ENCODE measurements at regions not wholly inside any gene's neighbourhood (a gene's known extent, or its start where the extent isn't known, plus 50 kb on each side); places are given as distances from the start of the nearest gene placed in this dataset.
A peak's percentile ranks its signal among the peaks of the same experiment; 100 is the strongest.

DNA sequence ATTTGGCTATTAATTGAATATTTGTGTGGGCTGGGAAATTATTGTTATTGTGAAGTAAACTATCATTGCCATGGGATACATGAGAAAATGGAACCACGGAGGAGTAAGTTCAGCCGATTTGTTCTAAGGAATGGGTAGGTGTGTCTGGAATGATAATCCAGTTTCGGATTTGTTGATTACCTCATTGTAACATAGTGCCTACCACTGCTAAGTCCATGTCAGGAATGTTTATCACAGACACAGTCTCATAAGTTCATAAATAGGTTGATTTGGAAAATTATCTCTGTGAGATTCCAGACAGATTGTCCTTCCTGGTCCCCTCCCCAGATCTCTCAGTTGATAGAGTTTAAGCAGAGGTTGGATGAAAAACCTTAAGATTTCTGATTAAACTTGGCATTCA lies 78.1 kb upstream of the MAST4 start:
- H3K4me3 Mint-ChIP-seq: no peak overlapping the region
- peaks cover 35% of the 10 kb centered on the region for H3K4me1 Mint-ChIP-seq
- peaks cover 10% of the 10 kb centered on the region for H3K36me3 Mint-ChIP-seq
- DNase-seq (ENCODE audit: low spot score in 2 of 2) (no peak), ATAC-seq (ENCODE audit: low read depth) (no peak)
- peaks cover 10% of the 10 kb centered on the region for H3K9me3 Mint-ChIP-seq
- no peaks in the 10 kb centered on the region for H3K27me3 Mint-ChIP-seq
- no peak overlapping the region for H3K27ac Mint-ChIP-seq

DNA sequence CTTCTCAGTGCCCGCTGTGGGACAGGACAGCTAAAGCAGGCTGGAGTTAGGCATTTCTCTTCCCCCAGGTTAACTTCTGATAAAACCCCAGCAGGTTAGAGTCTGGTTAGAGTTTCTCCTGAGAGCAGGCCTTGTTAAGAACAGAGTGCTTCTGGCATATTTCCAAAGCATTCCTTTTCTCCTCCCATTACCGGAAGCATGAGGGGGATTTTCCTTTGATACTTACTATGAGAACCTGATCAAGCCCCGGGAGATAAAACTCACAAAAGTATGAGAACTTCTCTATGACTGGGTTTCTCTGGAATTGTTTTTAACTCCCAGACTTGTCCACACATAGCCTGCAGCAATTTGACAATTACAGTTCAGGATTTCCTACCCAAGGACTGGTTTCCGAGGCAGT lies 77.4 kb upstream of the MAST4 start:
- Mint-ChIP-seq H3K27ac (no peak overlapping the region), H3K4me3 (no peak overlapping the region), H3K4me1 (peaks cover 30% of the 10 kb centered on the region), H3K9me3 (peaks cover 10% of the 10 kb centered on the region), H3K36me3 (peaks cover 10% of the 10 kb centered on the region), H3K27me3 (no peaks in the 10 kb centered on the region)
- DNase-seq (ENCODE audit: low spot score in 2 of 2) (no peak), ATAC-seq (ENCODE audit: low read depth) (no peak)

DNA sequence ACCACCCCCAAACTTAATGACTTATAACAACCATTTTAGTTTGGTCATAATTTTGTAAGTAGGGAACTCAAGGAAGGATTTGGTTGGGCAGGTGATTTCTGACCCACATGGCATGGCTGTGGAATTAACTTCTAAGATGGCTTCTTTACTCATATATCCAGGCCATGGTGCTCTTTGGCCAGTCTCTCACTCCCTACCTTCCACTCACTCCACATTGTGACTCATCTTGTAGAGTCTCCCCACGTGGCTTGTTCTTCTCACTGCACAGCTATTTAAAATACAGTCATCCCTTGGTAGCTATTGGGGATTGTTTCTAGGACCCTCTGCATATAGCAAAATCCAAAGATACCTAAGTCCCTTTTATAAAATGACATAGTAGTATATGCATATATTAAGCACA lies 76.6 kb upstream of the MAST4 start:
- H3K9me3 Mint-ChIP-seq: peaks cover 8% of the 10 kb centered on the region
- no peak for ATAC-seq (ENCODE audit: low read depth)
- H3K4me3 Mint-ChIP-seq: no peak overlapping the region
- no peak for DNase-seq (ENCODE audit: low spot score in 2 of 2)
- H3K27me3 Mint-ChIP-seq: no peaks in the 10 kb centered on the region
- H3K4me1 Mint-ChIP-seq: peaks cover 28% of the 10 kb centered on the region
- H3K36me3 Mint-ChIP-seq: peaks cover 10% of the 10 kb centered on the region
- no peak overlapping the region for H3K27ac Mint-ChIP-seq

DNA sequence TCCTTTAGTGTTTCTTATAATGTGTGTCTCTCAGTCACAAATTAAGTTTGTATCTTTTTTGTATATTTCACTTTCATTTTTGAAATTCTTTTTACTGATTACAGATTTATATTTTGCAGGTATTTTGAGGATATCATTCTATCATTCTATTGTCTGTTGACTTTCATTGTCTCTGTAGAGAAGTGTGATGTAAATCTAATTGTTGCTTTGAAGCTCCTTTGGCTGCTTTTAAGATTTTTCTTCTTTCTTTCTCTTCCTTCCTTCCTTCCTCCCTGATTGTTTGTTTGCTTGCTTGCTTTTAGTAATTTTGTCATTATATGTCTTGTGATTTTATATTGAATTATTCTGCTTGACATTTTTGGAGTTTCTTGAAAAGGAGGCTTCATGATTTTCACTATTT lies 75.3 kb upstream of the MAST4 start:
- ATAC-seq (ENCODE audit: low read depth) (no peak), DNase-seq (ENCODE audit: low spot score in 2 of 2) (no peak)
- Mint-ChIP-seq H3K4me3 (no peak overlapping the region), H3K36me3 (peaks cover 6% of the 10 kb centered on the region), H3K27ac (no peak overlapping the region), H3K27me3 (no peaks in the 10 kb centered on the region), H3K4me1 (peaks cover 19% of the 10 kb centered on the region), H3K9me3 (peaks cover 8% of the 10 kb centered on the region)

DNA sequence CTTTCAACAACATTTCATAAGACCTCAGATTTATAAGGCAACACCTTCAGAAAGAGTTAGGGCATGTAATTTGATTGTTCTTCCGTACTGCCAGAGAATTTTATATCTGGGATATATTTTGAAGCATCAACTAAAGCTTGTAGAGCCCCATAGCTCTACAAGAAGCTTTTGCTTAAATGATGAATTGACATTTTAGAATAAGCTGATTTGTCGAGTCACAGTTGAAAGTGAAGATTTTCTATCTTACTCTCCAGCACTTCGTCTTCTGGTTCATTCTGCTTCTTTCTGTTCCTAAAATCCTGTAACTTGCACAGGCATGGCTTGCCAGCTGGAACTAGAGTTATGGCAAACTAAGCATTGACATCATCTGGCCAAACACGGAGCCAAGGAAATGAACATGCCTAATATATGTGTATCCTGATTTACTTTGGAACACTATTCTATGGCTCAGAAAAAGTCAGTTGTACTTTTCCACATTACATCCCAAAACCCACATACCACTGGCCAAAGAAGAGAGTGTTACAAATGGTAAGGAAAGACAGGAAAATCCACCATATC lies 68.6 kb upstream of the MAST4 start:
- Mint-ChIP-seq H3K9me3 (peaks cover 3% of the 10 kb centered on the region), H3K36me3 (no peaks in the 10 kb centered on the region), H3K27me3 (no peaks in the 10 kb centered on the region), H3K4me3 (no peak overlapping the region), H3K27ac (no peak overlapping the region), H3K4me1 (peaks cover 13% of the 10 kb centered on the region)
- ATAC-seq (ENCODE audit: low read depth) (no peak), DNase-seq (ENCODE audit: low spot score in 2 of 2) (no peak)

DNA sequence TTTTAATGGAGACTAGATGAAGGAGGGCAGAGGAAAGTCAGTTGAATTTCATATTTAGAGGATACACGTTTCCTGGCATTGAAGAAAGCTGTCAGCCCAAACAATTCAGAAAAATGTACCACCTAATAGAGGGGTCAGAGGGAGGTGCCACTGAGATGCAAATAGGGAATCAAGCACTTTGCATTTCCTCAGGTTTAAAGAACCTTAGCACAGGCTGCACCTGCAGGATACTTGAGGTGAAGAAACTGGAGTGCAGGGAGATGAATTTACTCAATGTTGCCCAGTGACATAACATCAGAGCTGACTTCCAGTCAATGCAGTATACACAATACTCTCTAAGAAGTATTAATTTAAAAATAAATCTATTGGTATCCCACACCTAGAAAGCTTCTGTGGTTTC lies 67.0 kb upstream of the MAST4 start:
- H3K27ac Mint-ChIP-seq: no peak overlapping the region
- ATAC-seq (ENCODE audit: low read depth) (peak; percentile 53), DNase-seq (ENCODE audit: low spot score in 2 of 2) (no peak)
- H3K27me3 Mint-ChIP-seq: no peaks in the 10 kb centered on the region
- no peaks in the 10 kb centered on the region for H3K36me3 Mint-ChIP-seq
- peaks cover 13% of the 10 kb centered on the region for H3K4me1 Mint-ChIP-seq
- H3K9me3 Mint-ChIP-seq: peaks cover 3% of the 10 kb centered on the region
- no peak overlapping the region for H3K4me3 Mint-ChIP-seq

DNA sequence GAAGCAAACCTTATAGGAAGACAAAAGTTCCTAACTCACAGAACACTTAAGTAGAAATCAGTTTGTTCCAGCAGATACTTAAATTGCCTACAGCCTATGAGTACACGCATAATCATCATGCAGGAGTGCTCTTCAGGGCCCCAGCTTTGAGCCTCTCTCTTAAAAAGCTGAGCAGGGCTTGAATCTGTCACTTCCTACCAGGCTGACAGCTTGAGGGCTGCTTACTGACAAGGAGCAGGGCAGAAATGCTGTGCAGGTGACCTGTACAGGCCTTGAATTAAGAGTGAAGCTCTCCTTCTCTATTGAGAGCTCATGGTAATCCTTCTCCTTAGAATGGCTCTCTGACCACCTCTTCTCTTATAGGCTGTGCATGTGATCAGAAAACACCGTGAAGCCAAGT lies 66.5 kb upstream of the MAST4 start:
- ATAC-seq (ENCODE audit: low read depth) (no peak), DNase-seq (ENCODE audit: low spot score in 2 of 2) (no peak)
- peaks cover 3% of the 10 kb centered on the region for H3K9me3 Mint-ChIP-seq
- no peaks in the 10 kb centered on the region for H3K27me3 Mint-ChIP-seq
- no peak overlapping the region for H3K4me3 Mint-ChIP-seq
- peaks cover 10% of the 10 kb centered on the region for H3K4me1 Mint-ChIP-seq
- peak overlapping the region; percentile 21 for H3K27ac Mint-ChIP-seq
- H3K36me3 Mint-ChIP-seq: no peaks in the 10 kb centered on the region

DNA sequence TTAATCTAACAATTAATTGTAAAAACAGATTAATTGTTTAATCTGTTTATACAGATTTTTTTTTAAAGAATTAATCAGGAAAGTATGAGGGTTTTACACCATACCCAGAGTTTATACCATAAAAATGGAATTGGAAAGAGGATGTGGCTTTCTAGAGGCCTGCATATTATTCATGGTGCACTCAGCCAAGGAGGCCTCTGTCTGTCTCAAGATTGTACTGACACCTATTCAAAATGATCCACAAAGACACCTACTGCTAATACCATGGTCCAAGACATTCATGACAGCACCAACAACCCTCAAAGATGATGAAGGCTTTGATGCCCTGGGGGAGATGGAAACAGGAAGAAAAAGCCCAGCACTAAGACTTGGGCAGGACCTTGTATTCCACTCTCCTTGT lies 58.1 kb upstream of the MAST4 start:
- Mint-ChIP-seq H3K9me3 (peaks cover 2% of the 10 kb centered on the region), H3K4me1 (peaks cover 19% of the 10 kb centered on the region), H3K36me3 (no peaks in the 10 kb centered on the region), H3K4me3 (no peak overlapping the region), H3K27ac (no peak overlapping the region), H3K27me3 (no peaks in the 10 kb centered on the region)
- DNase-seq (ENCODE audit: low spot score in 2 of 2) (no peak), ATAC-seq (ENCODE audit: low read depth) (peak; percentile 37)

DNA sequence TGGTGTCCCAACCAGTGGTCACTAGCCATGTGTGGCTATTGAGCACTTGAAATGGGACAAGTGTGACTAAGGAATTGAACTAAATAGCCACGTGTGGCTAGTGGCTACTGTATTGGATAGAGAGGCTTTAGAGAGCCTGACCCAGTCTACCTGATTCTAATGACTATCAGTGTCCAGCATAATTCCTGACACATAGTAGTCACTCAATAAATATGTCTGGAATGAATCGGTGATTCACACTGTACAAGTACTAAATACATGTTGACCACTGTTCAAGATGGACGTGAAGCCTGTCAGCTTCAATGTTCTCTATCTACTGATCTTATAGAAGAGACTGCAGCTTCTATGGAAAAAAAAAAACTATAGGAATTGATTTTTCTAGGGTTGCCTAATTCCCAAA lies 57.7 kb upstream of the MAST4 start:
- ATAC-seq (ENCODE audit: low read depth): no peak
- peaks cover 19% of the 10 kb centered on the region for H3K4me1 Mint-ChIP-seq

DNA sequence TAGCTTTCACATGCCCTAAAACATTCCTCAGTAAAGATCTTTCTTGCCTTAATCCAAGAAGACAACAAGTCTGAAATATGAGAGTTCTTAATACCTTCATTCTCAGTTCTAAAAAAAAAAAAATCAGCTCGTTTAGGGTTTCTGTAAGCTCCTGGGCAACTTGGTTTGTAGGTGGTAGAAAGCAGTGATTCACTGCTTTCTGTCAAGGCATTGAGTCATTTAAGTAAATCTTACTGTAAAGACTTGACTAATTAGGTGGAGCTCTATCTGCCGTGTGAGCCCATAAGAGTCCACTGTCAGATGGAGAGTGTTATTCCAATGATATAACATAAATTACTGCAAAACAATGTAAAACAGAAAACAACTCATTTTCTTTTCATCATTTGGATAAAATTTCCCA lies 56.1 kb upstream of the MAST4 start:
- Mint-ChIP-seq H3K27ac (no peak overlapping the region), H3K4me3 (no peak overlapping the region), H3K4me1 (peaks cover 19% of the 10 kb centered on the region), H3K36me3 (no peaks in the 10 kb centered on the region), H3K27me3 (no peaks in the 10 kb centered on the region), H3K9me3 (peaks cover 2% of the 10 kb centered on the region)
- ATAC-seq (ENCODE audit: low read depth) (no peak), DNase-seq (ENCODE audit: low spot score in 2 of 2) (no peak)

More for the DNA sequence above, 57.7 kb upstream of the MAST4 start:
- Mint-ChIP-seq H3K9me3 (peaks cover 2% of the 10 kb centered on the region), H3K36me3 (no peaks in the 10 kb centered on the region), H3K27ac (no peak overlapping the region), H3K4me3 (no peak overlapping the region), H3K27me3 (no peaks in the 10 kb centered on the region)
- DNase-seq (ENCODE audit: low spot score in 2 of 2): no peak

DNA sequence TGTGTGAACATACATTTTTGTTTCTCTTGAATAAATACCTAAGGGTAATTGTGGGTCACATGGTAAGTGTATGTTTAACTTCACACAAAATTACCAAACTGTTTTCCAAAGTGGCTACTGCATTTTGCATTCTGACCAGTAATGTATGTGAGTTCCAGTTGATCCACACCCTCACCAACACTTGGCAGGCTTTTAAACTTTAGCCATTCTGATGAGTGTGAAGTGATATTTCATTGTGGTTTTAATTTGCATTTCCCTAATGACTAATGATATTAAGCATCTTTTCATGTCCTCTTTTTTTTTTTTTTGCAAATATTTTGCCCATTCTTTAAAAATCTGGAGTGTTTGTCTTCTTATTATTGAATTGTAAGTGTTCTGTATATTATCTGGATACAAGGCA lies 53.5 kb upstream of the MAST4 start:
- H3K9me3 Mint-ChIP-seq: peaks cover 3% of the 10 kb centered on the region

More for the DNA sequence above, 53.5 kb upstream of the MAST4 start:
- Mint-ChIP-seq H3K36me3 (no peaks in the 10 kb centered on the region), H3K4me1 (peaks cover 13% of the 10 kb centered on the region), H3K27ac (no peak overlapping the region), H3K27me3 (no peaks in the 10 kb centered on the region), H3K4me3 (no peak overlapping the region)
- ATAC-seq (ENCODE audit: low read depth) (peak; percentile 50), DNase-seq (ENCODE audit: low spot score in 2 of 2) (no peak)
